GM12878 (cell line): ENCODE measurements at regions not wholly inside any gene's neighbourhood (a gene's known extent, or its start where the extent isn't known, plus 50 kb on each side); places are given as distances from the start of the nearest gene placed in this dataset.

Experiments
- ATF2 ChIP-seq: IDR thresholded peaks from 2 replicates; pipeline ENCODE4 v1.6.1; 2012; ENCODE audit warnings: low read length, inconsistent platforms
- BMI1 ChIP-seq: fragments of 450-650 bp; IDR thresholded peaks from 2 replicates; pipeline ENCODE4 v1.6.1; 2016; ENCODE audit warnings: mild to moderate bottlenecking, moderate library complexity, borderline replicate concordance
- CHD2 ChIP-seq: IDR thresholded peaks from 2 replicates; pipeline ENCODE4 v1.6.1; 2011; ENCODE audit warnings: low read depth, low read length, improper control_type of control experiment, borderline replicate concordance
- CREM ChIP-seq: IDR thresholded peaks from 2 replicates; pipeline ENCODE4 v1.6.1; 2014; ENCODE audit warnings: antibody characterized with exemption, low read depth
- DPF2 ChIP-seq: fragments of 450-650 bp; IDR thresholded peaks from 2 replicates; pipeline ENCODE4 v1.6.1; 2017; ENCODE audit warnings: mild to moderate bottlenecking
- E2F4 ChIP-seq: IDR thresholded peaks from 2 replicates; pipeline ENCODE4 v1.6.1; 2012; ENCODE audit warnings: low read depth, low read length, improper control_type of control experiment
- GATAD2B ChIP-seq: fragments of 450-650 bp; conservative IDR thresholded peaks from 2 replicates; pipeline ENCODE4 v1.6.1; 2017; ENCODE audit warnings: low read depth, mild to moderate bottlenecking, moderate library complexity
- IKZF1 ChIP-seq: fragments of 450-650 bp; conservative IDR thresholded peaks from 2 replicates; pipeline ENCODE4 v1.6.1; 2017; ENCODE audit warnings: antibody characterized with exemption, mild to moderate bottlenecking
- JUND ChIP-seq: IDR thresholded peaks from 2 replicates; pipeline ENCODE4 v1.6.1; 2012; ENCODE audit warnings: low read depth, mild to moderate bottlenecking, low read length, improper control_type of control experiment, moderate library complexity
- LARP7 ChIP-seq: fragments of 450-650 bp; IDR thresholded peaks from 2 replicates; pipeline ENCODE4 v1.6.1; 2017; ENCODE audit warnings: mild to moderate bottlenecking
- MLLT1 ChIP-seq: fragments of 450-650 bp; IDR thresholded peaks from 2 replicates; pipeline ENCODE4 v1.6.1; 2016; ENCODE audit warnings: mild to moderate bottlenecking
- NBN ChIP-seq: fragments of 450-650 bp; IDR thresholded peaks from 2 replicates; pipeline ENCODE4 v1.6.1; 2016
- NFXL1 ChIP-seq: fragments of 450-650 bp; IDR thresholded peaks from 2 replicates; pipeline ENCODE4 v1.6.1; 2017; ENCODE audit warnings: antibody characterized with exemption, mild to moderate bottlenecking, borderline replicate concordance
- PRDM15 ChIP-seq: fragments of 450-650 bp; formaldehyde crosslinking; IDR thresholded peaks from 2 replicates; pipeline ENCODE4 v1.4.0; 2020; ENCODE audit warnings: mild to moderate bottlenecking, moderate library complexity
- SUZ12 ChIP-seq: fragments of 200-600 bp; sonication (generic); IDR thresholded peaks from one replicate; pipeline ENCODE4 v1.6.1; 2018; ENCODE audit warnings: antibody characterized with exemption, mild to moderate bottlenecking; ENCODE audit not compliant: unreplicated experiment
- USF1 ChIP-seq: IDR thresholded peaks from 2 replicates; pipeline ENCODE4 v1.6.1; 2011; ENCODE audit warnings: borderline replicate concordance, low read depth, mild to moderate bottlenecking, moderate library complexity, mixed read lengths, low read length; ENCODE audit not compliant: insufficient read depth; ENCODE audit errors: extremely low read length
- ZBED1 ChIP-seq: IDR thresholded peaks from 2 replicates; pipeline ENCODE4 v1.6.1; 2016; ENCODE audit warnings: borderline replicate concordance

- no peak for TF ChIP-seq ATF2
- no peak for TF ChIP-seq SUZ12
- peak; percentile 81; the same call in 1 of the 2 replicates for TF ChIP-seq DPF2
- TF ChIP-seq IKZF1, result peak; percentile 89
- TF ChIP-seq LARP7, result no peak
- TF ChIP-seq E2F4, result no peak
- 0 out of 2 replicates have a peak, but pooled peaks have one; percentile 19 for TF ChIP-seq CREM
- TF ChIP-seq NBN, result peak; percentile 81; the same call in 1 of the 2 replicates
- TF ChIP-seq ZBED1, result no peak
- no peak for TF ChIP-seq CHD2
- TF ChIP-seq BMI1, result peak; percentile 28; the same call in 1 of the 2 replicates
- no peak for TF ChIP-seq NFXL1
- no peak for TF ChIP-seq JUND
- no peak for TF ChIP-seq USF1
- TF ChIP-seq PRDM15, result no peak
- peak; percentile 84; the same call in 1 of the 2 replicates for TF ChIP-seq MLLT1
- TF ChIP-seq GATAD2B, result peak; percentile 41; the same call in 1 of the 2 replicates
- TF ChIP-seq, all 136 proteins: peak for 20
Observed at GRCh38 chr6:170476360-170476759, 76.7 kb downstream of the PSMB1 start (continued).
